ENCODE measurements at regions not wholly inside any gene's neighbourhood (a gene's known extent, or its start where the extent isn't known, plus 50 kb on each side); places are given as distances from the start of the nearest gene placed in this dataset.

DNA sequence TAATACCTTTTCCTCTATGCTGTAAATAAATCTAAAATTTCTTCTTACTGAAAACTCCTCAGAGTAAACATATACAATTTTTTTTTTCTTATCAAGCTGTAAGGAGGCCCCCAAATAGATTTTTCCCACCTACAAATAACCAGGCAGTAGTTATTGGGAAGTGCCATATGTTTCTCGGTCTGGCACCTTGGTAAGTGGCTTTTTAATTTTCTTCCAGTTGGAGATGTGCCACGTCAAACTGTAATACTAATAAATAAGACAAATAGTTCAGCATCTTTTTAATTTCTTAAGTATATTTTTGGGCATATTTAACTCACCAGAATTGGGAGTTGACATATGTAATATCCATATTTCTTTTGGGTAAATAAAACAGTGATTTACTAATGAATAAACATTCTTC lies 346.3 kb downstream of the DIPK2A start:
- H3K36me3 ChIP-seq (replicated peaks) = no peaks in the 10 kb centered on the region
- TF ChIP-seq, protein P1, sequence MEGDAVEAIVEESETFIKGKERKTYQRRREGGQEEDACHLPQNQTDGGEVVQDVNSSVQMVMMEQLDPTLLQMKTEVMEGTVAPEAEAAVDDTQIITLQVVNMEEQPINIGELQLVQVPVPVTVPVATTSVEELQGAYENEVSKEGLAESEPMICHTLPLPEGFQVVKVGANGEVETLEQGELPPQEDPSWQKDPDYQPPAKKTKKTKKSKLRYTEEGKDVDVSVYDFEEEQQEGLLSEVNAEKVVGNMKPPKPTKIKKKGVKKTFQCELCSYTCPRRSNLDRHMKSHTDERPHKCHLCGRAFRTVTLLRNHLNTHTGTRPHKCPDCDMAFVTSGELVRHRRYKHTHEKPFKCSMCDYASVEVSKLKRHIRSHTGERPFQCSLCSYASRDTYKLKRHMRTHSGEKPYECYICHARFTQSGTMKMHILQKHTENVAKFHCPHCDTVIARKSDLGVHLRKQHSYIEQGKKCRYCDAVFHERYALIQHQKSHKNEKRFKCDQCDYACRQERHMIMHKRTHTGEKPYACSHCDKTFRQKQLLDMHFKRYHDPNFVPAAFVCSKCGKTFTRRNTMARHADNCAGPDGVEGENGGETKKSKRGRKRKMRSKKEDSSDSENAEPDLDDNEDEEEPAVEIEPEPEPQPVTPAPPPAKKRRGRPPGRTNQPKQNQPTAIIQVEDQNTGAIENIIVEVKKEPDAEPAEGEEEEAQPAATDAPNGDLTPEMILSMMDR (IDR thresholded peaks at IDR 0.05; ENCODE audit: low read depth, low read length, missing control alignments) = no peak
- in situ Hi-C loops (cut with HindIII; ENCODE audit: low pct_ligation_motif_present, low sequenced_read_pairs) = no loop called here

DNA sequence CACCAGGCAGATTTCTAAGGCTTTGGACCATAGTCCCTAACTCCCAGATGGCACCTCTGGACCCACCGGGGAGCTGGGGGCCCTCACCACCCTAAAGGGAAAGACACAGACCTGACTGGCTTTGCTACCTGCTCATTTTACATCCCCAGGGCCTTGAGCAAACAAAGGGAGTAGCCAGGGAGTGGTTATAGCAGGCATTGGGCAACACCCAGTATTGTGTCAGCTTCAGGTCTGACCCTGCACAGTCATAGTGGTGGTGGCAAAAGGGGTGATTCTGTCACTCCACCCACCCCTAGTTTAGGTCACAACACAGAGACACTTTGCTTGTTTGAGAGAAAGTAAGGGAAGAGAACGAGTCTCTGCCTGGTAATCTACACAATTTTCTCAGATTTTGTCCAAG lies 352.5 kb downstream of the DIPK2A start:
- no peak overlapping the region for H3K27ac ChIP-seq
- TF ChIP-seq, protein P1 (IDR thresholded peaks at IDR 0.05; ENCODE audit: low read depth, low read length, missing control alignments) = no peak
- H3K27me3 ChIP-seq (replicated peaks) = no peaks in the 10 kb centered on the region
- no peak for DNase-seq
- H3K36me3 ChIP-seq (replicated peaks) = no peaks in the 10 kb centered on the region
- no peak overlapping the region for H3K4me3 ChIP-seq (ENCODE audit: low read depth, low read length)
- in situ Hi-C loops (cut with HindIII; ENCODE audit: low pct_ligation_motif_present, low sequenced_read_pairs) = no loop called here

More for the DNA sequence above, 346.3 kb downstream of the DIPK2A start:
- Histone ChIP-seq H3K4me3 (ENCODE audit: low read depth, low read length) (no peak overlapping the region), H3K27ac (no peak overlapping the region), H3K27me3 (replicated peaks) (no peaks in the 10 kb centered on the region)
- DNase-seq = no peak

DNA sequence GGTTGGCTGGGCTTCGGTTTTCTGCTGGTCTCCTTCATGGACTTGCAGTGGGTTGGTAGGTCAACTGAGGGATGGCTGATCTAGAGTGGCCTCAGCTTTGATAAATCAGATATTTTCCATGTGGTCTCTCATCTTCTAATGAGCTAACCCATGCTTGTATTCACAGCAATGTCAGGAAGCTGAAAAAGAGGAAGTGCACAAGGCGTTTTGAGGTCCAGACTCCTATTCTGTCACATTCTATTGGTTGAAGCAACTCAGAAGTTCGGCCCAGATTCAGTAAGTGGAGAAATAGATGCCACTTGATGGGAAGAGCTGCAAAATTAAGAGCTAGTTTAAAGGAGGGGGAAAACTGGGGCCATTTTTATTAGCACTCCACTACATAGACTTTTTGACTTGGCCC lies 361.2 kb downstream of the DIPK2A start:
- TF ChIP-seq, protein P1 (IDR thresholded peaks at IDR 0.05; ENCODE audit: low read depth, low read length, missing control alignments) = no peak
- no peak for DNase-seq
- no peak overlapping the region for H3K27ac ChIP-seq
- no peaks in the 10 kb centered on the region for H3K27me3 ChIP-seq (replicated peaks)
- H3K4me3 ChIP-seq (ENCODE audit: low read depth, low read length) = no peak overlapping the region
- in situ Hi-C loops (cut with HindIII; ENCODE audit: low pct_ligation_motif_present, low sequenced_read_pairs) = no loop called here
- H3K36me3 ChIP-seq (replicated peaks) = no peaks in the 10 kb centered on the region

DNA sequence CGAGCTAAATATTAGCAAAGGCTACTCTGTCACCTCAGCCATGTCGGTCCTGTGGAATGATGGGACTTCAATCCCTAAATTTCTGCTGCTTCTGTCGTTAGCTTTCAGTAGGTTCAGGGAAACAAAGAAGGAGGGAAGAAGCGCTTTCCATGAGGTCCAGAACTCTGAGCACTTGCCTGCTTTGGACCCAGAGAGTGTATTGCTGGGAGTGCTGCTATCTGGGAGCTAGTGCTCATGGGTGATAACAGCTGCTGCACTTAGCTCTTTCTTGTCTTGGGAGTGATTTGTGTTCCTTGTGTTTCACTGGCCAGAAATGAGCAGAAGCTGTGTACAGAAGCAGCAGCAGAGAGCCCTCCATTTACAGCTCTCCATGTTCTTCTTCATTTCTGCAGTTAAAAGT lies 369.8 kb downstream of the DIPK2A start:
- in situ Hi-C loops (cut with HindIII; ENCODE audit: low pct_ligation_motif_present, low sequenced_read_pairs) = no loop called here
- no peak overlapping the region for H3K4me3 ChIP-seq (ENCODE audit: low read depth, low read length)

DNA sequence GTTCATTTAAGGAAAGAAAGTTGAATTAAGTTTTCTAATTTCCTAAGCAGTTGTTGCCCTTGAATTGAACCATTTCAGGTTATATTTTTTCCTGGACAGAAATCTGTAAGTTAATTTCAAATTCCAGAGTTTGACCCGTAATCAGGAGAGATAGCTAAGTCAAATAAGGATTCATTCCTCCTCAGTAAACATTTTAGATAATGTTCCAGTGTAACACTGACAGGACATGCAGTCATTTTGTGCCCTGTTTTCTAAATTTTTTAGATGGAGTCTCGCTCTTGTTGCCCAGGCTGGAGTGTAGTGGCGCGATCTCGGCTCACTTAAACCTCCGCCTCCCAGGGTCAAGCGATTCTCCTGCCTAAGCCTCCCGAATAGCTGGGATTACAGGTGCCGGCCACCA lies 371.7 kb downstream of the DIPK2A start:
- H3K36me3 ChIP-seq (replicated peaks) = no peaks in the 10 kb centered on the region
- no peaks in the 10 kb centered on the region for H3K27me3 ChIP-seq (replicated peaks)
- H3K4me3 ChIP-seq (ENCODE audit: low read depth, low read length) = no peak overlapping the region
- in situ Hi-C loops (cut with HindIII; ENCODE audit: low pct_ligation_motif_present, low sequenced_read_pairs) = no loop called here
- no peak for DNase-seq
- no peak overlapping the region for H3K27ac ChIP-seq
- TF ChIP-seq, protein P1 (IDR thresholded peaks at IDR 0.05; ENCODE audit: low read depth, low read length, missing control alignments) = no peak

More for the DNA sequence above, 369.8 kb downstream of the DIPK2A start:
- no peak for DNase-seq
- Histone ChIP-seq H3K27me3 (replicated peaks) (no peaks in the 10 kb centered on the region), H3K27ac (no peak overlapping the region), H3K36me3 (replicated peaks) (no peaks in the 10 kb centered on the region)
- TF ChIP-seq, protein P1 (IDR thresholded peaks at IDR 0.05; ENCODE audit: low read depth, low read length, missing control alignments) = no peak

DNA sequence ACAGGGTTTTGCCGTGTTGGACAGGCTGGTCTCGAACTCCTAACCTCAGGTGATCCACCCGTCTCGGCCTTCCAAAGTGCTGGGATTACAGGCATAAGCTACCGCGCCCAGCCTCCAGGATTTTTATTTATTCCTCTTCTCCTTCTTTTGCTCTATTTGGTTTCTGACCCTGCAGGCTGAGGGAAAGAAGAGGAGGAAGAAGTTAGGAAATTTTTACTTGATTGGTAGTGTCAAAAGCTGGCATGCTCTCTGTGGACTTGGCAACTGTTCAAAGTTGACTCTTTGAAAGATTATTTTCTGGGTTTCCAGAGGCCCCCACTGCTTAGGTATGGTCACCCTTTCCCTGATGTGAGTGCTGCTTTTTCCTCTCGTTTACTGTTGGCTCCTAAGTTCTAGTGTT lies 372.2 kb downstream of the DIPK2A start:
- no peaks in the 10 kb centered on the region for H3K36me3 ChIP-seq (replicated peaks)
- in situ Hi-C loops (cut with HindIII; ENCODE audit: low pct_ligation_motif_present, low sequenced_read_pairs) = no loop called here
- H3K27ac ChIP-seq = no peak overlapping the region
- H3K4me3 ChIP-seq (ENCODE audit: low read depth, low read length) = no peak overlapping the region
- TF ChIP-seq, protein P1 (IDR thresholded peaks at IDR 0.05; ENCODE audit: low read depth, low read length, missing control alignments) = no peak
- DNase-seq = no peak
- H3K27me3 ChIP-seq (replicated peaks) = no peaks in the 10 kb centered on the region
